Omental fat pad (tissue), 3 donors: ENCODE measurements at regions not wholly inside any gene's neighbourhood (a gene's known extent, or its start where the extent isn't known, plus 50 kb on each side); places are given as distances from the start of the nearest gene placed in this dataset.
"Not testable (repeated sequence)": the region's sequence is repeated elsewhere in the genome, so short reads cannot be mapped to it uniquely, and the experiment has no call there.

ENCODE experiments used
- ATAC-seq: fragments of 150-250 bp; one replicate; pipeline ENCODE4 v1.9.1; 2016; ENCODE audit warnings: mild to moderate bottlenecking, moderate library complexity; ENCODE audit not compliant: low FRiP score
- DNase-seq: peaks from one replicate; pipeline ENCODE4 v3.0.0-alpha.2; 2019; ENCODE audit warnings: low spot score
- TF ChIP-seq, protein P1 (sequence below), 3 donors: fragments of 450-650 bp; IDR thresholded peaks; one replicate each; pipeline ENCODE4 v1.5.1; 2016 to 2017; ENCODE audit warnings: antibody characterized with exemption in 3 of 3, mild to moderate bottlenecking in 3 of 3, moderate library complexity in 2 of 3

DNA sequence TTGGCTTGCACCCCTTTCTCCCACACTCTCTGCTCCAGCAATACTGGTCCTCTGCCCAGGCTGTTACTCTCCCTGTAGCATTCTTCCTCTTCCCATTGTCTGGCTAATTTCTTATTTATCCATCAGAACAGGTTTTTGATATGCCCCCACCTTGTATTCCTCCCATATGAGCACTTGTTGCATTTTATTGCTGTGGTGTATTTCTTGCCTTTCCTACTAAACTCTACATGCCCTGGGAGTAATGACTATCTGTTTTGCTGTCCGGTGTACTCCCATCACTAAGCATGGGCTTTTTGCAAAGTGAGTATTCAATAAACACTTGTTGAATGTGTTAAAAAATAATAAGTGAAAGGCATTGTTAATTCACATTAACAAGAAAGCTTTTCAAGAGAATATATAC is 104.3 kb upstream of the RANBP3L start:
- ATAC-seq = no peak

DNA sequence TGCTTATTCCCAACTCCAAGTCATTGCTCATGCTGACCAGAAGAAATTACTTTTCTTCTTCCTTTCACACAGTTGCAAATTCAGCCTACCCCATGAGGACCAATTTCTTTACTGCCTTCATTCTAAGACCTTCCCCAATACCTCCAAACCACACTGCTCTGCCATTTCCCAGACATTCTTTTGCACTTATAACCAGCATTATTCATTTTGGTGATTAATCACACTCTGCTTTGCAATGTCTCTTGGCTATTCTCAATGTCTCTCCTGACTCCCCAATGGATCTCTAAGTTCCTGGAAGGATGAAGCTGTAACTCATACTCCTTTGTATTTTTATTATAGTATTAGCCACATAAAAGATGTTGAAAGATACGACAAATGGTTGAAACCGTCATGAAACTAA is 105.7 kb upstream of the RANBP3L start:
- TF ChIP-seq, protein P1, sequence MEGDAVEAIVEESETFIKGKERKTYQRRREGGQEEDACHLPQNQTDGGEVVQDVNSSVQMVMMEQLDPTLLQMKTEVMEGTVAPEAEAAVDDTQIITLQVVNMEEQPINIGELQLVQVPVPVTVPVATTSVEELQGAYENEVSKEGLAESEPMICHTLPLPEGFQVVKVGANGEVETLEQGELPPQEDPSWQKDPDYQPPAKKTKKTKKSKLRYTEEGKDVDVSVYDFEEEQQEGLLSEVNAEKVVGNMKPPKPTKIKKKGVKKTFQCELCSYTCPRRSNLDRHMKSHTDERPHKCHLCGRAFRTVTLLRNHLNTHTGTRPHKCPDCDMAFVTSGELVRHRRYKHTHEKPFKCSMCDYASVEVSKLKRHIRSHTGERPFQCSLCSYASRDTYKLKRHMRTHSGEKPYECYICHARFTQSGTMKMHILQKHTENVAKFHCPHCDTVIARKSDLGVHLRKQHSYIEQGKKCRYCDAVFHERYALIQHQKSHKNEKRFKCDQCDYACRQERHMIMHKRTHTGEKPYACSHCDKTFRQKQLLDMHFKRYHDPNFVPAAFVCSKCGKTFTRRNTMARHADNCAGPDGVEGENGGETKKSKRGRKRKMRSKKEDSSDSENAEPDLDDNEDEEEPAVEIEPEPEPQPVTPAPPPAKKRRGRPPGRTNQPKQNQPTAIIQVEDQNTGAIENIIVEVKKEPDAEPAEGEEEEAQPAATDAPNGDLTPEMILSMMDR (IDR thresholded peaks at IDR 0.05) = no peak
- ATAC-seq = no peak
- DNase-seq = no peak

More for the DNA sequence above, 104.3 kb upstream of the RANBP3L start:
- DNase-seq = no peak
- TF ChIP-seq, protein P1 (IDR thresholded peaks at IDR 0.05) = no peak

DNA sequence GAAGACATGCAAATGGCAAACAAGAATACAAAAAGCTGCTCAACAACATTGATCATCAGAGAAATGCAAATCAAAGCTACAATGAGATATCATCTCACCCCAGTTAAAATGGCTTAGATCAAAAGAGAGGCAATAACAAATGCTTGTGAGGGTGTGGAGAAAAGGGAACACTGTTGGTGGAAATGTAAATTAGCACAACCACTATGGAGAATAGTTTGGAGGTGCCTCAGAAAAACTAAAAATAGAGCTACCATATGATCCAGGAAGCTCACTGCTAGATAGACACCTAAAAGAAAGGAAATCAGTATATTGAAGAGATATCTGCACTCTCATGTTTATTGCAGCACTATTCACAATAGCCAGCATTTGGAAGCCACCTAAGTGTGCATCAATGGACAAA is 108.0 kb upstream of the RANBP3L start:
- not testable (repeated sequence) for DNase-seq, ATAC-seq

DNA sequence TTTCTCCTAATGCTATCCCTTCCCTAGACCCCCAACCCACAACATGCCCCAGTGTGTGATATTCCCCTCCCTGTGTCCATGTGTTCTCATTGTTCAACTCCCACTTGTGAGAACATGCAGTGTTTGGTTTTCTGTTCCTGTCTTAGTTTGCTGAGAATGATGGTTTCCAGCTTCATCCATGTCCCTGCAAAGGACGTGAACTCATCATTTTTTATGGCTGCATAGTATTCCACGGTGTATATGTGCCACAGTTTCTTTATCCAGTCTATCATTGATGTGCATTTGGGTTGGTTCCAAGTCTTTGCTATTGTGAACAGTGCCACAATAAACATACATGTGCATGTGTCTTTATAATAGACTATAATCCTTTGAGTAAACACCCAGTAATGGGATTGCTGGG is 109.0 kb upstream of the RANBP3L start:
- not testable (repeated sequence) for ATAC-seq, DNase-seq

DNA sequence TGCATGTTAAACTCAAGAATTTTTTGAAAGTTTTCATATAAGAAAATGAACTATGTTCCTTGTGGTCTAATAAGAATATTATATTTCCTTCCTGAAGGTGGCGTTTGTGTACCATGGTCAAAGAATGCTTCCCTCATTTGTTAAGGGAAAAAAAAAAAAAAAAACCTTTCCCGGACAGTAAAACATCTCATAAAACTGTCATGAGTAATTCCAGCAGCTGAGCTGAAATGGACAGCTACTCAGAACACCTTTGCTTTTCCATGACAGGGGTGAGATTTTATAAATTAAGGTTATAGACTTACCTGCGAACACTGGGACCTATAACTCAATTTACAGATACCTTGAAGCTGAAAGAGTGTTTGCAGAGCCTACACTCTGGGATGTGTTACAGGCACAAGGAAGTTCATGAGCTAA is 113.2 kb upstream of the RANBP3L start:
- TF ChIP-seq, protein P1 (IDR thresholded peaks at IDR 0.05) = peak in 1 of 3 donors; percentile 3
- ATAC-seq = peak; percentile 63
- no peak for DNase-seq

DNA sequence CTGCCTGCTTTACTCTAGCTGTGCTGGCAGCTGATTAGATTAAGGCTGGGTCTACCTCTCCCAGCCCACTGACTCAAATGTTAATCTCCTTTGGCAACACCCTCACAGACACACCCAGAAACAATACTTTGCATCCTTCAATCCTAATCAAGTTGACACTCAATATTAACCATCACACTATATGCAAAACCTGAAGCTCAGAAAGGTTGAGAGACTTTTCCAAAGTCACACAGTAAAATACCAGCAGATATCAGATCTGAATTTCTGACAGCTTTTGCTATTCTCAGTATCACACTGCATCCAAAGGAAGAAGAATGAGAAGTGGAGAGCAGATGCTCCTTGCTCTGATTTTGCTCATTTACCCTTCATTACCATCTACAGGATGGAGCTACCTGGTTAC is 114.9 kb upstream of the RANBP3L start:
- TF ChIP-seq, protein P1 (IDR thresholded peaks at IDR 0.05) = no peak

DNA sequence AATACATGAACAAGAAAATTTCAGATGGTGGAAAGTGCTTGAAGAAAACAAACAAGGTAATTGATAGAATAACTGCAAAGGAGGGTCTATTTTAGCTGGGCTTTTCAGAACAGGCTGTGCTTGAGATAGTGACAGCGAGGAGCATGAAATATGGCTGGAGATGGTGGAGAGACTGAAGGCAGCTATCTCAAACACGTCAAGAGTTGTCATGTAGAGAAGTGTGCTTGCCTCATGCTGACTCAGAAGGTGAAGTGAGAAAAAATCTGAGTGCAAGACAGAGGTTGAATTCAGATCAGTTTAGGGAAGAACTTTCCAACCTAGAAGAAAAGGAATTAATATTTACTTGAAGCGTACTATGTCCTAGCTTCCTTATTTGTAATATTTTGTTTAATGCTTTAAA is 115.5 kb upstream of the RANBP3L start:
- ATAC-seq (no peak), DNase-seq (no peak)
- TF ChIP-seq, protein P1 (IDR thresholded peaks at IDR 0.05) = no peak

More for the DNA sequence above, 114.9 kb upstream of the RANBP3L start:
- DNase-seq (no peak), ATAC-seq (no peak)

DNA sequence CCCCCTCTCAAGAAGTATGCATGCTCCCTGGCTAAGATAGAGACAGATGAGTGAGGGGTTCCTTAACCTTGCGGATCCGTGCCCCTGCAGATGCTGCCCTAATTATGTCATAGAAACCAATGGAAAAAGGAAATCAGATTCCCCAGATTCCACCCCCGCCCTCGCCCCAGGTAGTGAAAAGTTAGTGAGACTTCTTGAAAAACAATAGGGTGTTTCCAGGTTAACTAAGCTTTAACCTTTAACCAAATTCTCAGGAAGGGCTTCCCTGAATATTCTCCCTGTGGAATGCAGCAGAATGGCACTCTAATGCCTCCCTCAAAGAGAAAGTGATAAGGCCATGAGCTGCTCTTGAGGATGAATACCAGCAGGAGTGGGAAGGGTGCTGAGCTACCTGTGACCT is 116.0 kb upstream of the RANBP3L start:
- TF ChIP-seq, protein P1 (IDR thresholded peaks at IDR 0.05) = no peak
- ATAC-seq = peak; percentile 47
- DNase-seq = no peak
